HG03575 (cell line): ENCODE measurements at regions not wholly inside any gene's neighbourhood (a gene's known extent, or its start where the extent isn't known, plus 50 kb on each side); places are given as distances from the start of the nearest gene placed in this dataset.
"Not testable (repeated sequence)": the region's sequence is repeated elsewhere in the genome, so short reads cannot be mapped to it uniquely, and the experiment has no call there.

ENCODE experiments used
- ATAC-seq: cut with Tn5 transposase; IDR thresholded peaks from one replicate; pipeline ENCODE4 v1.9.1; 2021; ENCODE audit not compliant: unreplicated experiment, insufficient number of reproducible peaks, low FRiP score; ENCODE audit errors: extremely low read depth

DNA sequence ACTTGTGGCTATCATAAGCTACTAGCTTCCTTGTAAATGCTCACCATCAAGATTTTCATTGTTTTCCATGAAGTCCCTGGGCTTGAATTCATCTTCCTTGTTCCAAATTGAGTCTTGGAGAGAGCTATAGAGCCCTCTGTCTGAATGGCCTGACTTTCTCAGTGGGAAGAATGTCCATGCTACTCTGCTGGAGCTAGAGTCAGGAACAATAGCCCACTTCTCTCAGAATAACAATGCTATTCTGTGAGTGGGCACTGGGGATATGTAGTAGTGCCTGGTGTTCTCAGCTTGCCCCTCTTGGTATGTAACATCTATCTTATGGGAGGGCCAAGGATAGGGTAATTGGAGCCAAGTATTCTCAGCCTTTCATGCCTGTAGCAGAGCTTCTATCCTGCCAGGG, 127.6 kb upstream of the TRHDE start:
- no peak for ATAC-seq

DNA sequence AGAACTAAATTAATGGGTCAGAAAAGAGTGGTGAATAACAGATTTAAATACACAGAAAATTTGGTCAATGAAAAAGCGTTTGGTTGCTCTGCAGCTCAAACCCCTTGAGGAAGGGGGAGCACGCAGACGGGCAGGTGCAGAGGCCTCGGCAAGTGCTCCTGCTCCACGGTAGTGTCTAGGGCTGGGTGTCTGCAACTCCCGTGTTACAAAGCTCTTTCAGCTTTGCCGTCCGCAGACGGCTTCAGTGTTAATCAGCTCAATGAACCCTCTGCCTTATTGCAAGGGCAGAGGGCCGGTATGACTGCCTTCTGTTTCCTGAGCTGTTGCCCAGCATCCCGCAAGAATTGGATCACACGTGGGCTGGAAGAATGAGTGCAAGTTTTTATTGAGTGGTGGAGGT, 125.7 kb upstream of the TRHDE start:
- no peak for ATAC-seq

DNA sequence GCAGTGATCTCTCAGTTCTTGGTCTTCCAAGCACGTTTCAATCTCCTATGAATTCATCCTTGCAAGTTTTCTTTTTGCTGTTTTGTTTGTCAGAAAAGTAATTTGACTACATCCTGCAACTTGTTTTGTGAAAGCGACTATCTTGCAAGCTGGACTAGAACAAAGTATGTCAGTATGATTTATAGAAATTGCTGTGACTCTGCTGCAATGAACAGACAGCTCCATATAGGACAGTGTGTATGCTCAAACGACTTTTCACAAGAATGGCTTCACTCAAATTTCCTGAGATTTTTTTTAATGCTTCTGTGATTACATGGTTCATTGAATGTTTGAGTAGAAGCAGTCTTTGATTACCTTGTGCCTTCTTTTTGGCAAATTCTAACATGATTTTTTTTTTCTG, 123.5 kb upstream of the TRHDE start:
- ATAC-seq = no peak

DNA sequence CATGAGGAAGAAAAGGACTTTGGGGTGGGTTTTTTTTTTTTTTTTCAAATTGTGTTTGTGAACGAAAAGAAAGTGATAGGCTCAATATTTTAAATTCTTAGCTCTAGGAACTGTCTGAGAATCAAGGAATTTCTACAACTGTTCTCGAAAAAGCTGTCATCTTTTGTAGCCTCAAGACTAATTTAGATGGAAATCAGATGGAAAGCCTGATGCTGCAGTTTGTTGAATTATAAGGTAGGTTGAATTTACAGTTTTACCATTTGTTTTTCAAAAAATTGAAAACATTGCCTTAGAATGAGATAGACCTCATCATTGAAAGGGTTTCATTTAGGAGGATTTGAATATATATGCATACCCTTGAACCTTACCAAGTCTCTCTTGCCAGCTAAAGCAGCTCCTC, 109.3 kb upstream of the TRHDE start:
- ATAC-seq = no peak

DNA sequence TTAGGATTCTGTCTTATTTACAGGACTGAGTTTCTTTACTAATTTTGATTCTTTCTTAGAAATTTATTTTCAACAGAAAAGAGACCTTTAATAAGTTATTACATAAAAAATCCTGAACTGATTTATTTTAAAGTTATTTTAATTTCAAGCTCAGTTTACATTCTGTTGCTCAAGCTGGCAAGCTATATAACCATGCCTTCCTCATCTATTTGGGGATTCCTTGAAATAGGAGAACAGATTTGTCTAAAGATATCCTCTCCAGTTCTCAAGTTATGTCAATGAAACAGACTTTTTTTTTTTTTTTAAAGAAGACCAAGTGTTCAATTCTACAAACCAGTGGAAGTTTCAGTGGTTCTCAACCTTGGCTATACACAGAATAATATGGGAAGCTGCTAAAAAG, 103.3 kb upstream of the TRHDE start:
- no peak for ATAC-seq

DNA sequence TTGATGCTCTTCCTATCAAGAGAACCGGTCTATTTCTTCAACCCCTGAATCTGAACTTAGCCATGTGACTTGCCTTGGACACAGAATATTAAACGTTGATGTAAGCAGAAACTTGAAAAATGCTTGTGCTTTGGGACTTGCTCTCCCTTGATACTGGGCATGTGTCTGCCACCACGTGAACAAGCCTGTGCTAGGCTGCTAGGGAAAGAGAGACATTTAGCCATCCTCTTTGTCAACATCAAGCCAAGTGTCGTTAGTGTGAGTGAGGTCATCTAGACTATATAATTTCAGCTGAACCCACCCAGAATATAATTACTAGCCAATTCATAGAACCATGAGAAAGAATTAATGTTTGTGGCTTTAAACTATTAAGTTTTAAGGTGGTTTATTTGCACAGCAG, 98.2 kb upstream of the TRHDE start:
- no peak for ATAC-seq

DNA sequence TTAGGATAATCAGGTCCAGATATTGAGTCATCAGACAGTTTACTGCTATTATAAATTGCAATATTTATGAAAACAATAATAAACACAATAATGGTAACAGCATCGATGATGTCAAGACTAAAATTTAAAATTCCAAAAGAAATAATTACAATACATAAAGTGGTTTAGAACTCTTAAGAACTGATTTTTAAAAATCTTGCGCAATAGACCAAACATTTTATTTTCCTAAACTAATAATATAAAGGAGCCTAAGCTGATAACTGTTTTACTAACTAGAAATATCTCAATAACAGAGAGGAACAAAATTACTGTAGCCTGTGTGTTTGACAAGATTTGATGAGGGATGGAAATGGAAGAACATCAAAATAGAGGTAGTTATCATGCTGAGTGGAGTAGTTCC, 93.9 kb upstream of the TRHDE start:
- no peak for ATAC-seq

DNA sequence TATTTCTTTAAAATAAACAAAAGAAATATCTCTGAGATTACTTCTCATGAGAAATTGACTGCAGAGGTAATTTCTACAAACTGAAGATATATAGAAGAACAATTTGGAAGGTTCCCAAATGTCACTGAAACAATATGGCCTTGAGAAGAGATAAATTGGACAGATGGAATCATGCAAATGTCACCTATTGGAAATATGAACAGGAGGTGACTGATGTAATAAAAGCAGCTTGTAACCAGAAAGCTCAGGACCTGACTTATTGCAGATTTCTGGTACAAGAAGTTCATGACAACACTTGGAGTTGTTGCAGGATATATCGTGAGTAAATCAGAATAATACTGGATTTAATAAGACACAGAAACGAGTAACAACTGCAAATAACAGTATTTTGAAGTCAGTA, 93.3 kb upstream of the TRHDE start:
- ATAC-seq = no peak

DNA sequence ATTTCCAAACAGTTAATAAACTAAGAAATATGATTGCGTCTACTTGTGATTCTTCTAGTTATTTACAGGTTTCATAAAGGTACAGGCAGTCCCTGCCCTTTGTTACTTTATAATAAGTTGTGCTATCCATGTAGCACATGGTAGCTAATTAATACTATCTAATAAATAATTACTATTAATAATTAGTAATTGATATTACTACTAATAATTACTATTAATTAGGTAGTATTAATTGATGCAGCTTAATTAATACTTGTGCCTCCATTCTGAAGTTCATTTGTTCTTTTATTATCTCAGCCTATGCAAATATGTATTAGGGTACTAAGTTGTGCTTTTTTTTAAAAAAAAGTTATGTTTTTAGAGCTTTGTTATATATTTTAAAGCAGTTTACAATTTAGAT, 92.3 kb upstream of the TRHDE start:
- no peak for ATAC-seq

DNA sequence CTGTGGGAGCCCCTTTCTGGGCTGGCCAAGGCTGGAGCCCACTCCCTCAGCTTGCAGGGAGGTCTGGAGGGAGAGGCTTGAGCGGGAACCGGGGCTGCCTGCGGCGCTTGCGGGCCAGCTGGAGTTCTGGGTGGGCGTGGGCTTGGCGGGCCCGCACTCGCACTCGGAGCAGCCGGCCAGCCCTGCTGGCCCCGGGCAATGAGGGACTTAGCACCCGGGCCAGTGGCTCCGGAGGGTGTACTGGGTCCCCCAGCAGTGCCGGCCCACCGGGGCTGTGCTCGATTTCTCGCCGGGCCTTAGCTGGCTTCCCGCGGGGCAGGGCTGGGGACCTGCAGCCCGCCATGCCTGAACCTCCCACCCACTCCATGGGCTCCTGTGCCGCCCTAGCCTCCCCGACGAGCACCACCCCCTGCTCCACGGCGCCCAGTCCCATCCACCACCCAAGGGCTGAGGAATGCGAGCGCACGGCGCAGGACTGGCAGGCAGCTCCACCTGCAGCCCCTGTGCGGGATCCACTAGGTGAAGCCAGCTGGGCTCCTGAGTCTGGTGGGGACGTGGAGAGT, 87.1 kb upstream of the TRHDE start:
- not testable (repeated sequence) for ATAC-seq

DNA sequence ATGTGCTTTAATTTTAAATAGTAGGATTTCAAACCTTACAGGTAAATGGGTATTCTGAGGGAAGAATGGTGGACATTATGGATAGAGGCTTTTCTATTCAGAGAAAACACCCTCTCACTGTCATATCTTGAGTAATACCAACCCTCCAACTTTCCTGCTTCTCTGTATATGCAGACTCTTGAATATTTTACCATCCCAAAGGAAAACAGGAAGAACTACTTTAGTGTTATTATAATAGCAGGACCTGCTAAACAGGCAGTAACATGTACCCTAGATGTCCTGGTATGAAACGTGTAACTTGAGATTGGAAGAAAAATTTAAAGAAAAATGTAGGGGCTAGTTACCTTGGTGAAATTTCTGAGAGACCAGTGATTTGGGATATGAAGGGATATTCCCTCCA, 82.9 kb upstream of the TRHDE start:
- ATAC-seq = no peak

DNA sequence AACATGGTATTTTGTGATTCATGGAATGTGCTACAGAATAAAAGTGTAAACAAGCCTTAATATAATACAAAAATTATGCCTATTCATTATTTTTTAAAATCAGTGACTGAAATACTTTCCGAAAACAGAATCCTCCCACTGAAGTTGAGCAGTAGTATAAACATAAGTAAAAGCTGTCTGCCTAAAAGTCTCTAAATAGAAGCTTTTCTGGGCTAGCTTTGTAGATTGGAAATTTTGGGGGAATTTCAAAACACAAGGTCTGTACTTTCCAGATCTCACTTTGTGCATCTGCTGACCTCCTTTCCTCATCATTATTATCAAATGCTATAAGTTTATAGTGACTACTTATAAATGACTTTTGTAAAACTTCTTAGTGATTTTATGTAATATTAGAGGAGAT, 80.4 kb upstream of the TRHDE start:
- peak; percentile 44 for ATAC-seq

DNA sequence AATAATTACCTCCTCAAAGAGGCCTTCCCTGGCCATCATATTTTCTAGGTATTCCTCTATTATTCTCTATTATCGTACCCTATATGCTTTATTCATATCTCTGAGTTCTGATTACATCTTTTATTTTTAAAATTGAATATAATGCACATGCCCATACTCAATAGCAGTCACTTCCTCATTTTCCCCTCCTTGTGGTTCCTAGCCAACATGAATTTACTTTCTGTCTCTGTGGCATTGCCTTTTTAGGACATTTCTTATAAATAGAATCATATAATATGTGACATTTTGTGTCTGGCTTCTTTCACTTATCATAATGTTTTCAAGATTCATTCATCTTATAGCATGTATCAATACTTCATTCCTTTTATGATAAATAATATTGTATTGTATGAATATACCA, 74.4 kb upstream of the TRHDE start:
- no peak for ATAC-seq

DNA sequence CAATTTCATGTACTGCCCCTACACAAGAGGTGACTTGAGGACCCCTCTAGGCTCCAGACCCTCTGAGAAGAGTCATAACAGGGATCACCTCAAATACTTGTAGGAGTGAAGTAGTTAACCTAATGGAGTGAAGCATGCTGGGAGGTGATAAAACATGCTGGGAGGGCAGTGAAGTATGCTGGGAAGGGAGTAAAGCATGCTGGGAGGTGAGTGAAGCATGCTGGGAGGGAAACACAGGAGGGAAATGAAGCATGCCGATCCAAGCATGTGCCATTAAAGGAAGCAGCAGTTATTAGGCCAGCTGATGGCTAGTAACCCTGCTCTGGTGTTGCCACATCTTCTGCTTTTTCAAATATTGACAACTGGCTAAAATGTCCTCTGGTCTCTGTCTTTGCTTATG, 70.7 kb upstream of the TRHDE start:
- no peak for ATAC-seq

DNA sequence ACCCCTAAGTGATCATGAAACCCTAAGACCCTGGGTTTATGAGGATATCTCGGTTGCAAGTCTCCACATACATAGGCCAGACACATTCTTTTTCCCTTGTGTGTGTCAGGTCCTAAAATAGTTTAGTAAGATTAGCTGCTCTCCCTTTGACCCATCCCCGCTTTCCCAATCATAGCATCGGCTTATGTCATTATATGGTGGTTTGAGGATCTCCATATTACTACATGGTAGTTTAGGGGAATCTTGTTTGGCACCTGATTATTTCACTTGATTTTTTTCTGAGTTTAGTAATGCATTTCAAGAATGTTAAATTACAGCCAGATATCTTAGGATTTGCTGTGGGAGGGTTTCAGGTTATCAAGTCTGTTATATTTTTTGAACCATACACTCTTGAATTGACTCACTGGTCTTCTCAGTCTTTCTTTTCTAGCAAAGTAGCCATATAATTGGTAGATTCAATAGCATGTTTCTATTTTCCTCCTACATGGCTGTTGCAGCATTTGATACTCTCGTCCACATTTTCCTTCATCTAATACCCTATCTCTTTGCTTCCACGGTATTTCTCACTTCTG, 68.3 kb upstream of the TRHDE start:
- no peak for ATAC-seq

DNA sequence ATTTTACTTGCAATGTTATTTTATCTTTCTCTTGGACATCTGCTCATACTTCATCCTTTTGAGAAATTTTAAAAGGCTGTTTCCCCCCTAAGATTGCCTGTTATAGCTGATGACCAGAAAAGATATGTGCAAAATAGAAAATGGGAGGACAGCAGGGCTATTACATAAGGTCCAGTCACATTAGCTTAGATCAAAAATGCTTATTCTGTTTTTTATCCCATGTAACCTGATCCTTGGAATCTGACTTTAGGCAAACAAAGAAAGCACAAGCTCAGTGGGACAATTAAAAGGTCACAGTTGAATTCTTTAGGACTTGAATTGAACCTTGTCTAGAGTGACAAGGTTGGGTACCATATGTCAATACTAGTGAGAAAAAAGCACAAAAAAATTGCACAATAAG, 65.1 kb upstream of the TRHDE start:
- no peak for ATAC-seq

DNA sequence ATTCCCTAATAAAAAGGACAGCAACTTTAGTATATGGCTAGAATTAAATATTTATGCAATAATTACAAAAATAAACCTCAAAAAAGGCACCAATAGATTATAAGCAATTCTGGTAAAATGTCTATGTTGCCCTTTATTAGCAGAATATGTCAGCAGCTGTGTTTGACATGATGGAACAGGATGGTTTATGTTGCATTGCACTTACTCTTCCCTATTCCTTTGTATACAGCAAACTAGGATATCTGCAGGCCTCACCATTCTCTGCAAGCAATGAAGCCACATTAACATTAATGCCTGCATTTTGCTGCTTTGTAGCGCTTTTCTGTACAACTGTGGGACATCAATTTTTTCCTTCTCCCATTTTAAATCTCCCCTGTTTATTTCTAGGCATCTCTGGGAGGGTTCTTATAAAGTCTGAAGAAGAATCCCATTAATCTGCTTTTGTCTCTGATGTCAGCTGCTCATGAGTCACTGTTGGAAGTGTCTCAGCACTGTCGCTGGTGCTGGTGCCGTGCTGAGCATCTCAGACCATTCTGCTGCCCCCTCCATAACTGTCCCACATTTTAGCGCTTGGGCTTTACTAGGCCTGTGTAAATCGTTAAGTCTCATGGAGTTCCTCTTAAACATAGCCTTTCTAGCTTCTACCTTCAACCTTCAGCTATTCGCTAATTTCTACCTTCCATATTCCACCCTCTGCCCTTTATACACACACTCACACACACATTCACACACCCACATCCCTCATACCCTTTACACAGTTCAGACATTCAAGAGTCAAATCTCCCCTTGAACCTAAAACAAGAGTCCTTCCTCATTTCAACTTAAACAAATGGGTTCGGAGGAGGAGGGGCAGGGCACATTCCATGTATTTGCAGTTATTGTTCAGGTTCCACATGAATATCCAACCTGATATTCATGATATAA, 64.4 kb upstream of the TRHDE start:
- no peak for ATAC-seq

DNA sequence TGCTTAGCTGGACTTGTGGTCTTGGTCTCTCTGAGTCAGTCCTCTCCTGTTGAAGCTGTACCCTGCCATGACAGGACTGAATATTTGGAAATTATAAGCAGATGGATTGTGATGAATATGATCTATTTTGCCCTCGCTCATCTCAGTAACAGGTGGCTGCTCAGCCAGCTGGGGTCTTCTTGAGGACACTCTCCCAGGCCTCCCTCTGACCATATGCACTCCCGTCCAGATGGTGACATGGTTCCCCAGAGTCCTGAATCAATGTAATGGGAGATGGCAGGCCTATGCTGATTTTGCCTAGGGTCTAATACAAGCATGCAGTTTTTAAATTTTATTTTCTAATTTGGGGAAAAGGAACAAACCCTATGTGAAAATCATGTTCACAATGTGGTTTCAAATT, 63.1 kb upstream of the TRHDE start:
- no peak for ATAC-seq

DNA sequence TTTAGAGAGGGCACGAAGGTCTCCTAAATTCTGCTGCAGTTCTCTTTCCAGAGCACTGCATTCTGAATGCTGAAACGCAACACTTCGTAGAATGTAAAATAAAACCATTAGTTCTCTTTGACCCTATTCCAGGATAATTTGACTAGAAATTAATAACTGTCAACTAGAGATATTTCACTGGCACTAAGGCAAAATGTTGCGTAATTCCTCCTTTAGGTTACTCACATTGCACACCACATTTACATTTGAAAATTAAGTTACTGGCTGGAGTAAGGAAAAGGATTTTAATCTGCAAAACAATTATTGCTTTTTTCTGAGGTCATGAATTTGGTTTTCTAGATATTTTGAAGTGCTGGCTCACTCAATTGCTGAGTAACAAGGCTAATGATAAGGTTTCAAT, 58.0 kb upstream of the TRHDE start:
- no peak for ATAC-seq

DNA sequence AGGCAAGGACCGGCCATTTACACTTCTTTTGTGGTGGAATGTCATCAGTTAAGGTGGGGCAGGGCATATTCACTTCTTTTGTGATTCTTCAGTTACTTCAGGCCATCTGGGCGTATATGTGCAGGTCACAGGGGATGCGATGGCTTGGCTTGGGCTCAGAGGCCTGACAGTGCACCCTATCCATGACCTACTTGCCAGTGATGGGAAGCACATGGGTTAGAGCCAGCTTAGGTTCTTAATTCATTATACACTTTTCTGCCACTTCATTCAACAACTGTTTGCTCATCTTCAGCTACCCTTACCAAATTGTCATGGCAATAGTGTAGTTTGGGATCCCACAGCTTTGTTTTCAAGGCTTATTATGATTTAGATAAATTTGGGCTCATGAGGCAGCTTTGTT, 56.9 kb upstream of the TRHDE start:
- not testable (repeated sequence) for ATAC-seq
